ENCODE measurements at regions not wholly inside any gene's neighbourhood (a gene's known extent, or its start where the extent isn't known, plus 50 kb on each side); places are given as distances from the start of the nearest gene placed in this dataset.

DNA sequence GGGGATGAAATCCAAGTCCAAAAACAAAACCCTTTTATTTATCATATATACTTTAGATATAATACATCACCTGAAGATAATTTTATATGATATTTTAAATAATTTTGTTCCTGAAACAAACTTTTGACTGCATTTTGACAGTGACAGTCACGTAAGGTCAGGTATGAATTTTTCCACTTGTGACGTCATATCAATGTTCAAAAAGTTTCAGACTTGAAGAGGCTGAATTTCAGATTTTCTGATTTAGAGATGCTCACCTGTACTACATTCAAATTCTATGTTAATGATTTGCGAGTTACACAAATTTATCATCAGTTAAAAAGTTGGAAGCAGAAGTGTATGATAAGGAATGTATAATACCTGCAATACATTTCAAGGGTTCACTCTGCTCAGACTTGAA lies 136.1 kb upstream of the EPHA6 start:
- Histone ChIP-seq H3K27ac (no peak overlapping the region), H3K4me3 (no peak overlapping the region), H3K36me3 (no peaks in the 10 kb centered on the region), H3K9me3 (no peaks in the 10 kb centered on the region), H3K4me1 (no peaks in the 10 kb centered on the region), H3K27me3 (no peaks in the 10 kb centered on the region)
- DNase-seq (ENCODE audit: low spot score): no peak
- no peak for TF ChIP-seq CTCF (IDR thresholded peaks at IDR 0.05)

DNA sequence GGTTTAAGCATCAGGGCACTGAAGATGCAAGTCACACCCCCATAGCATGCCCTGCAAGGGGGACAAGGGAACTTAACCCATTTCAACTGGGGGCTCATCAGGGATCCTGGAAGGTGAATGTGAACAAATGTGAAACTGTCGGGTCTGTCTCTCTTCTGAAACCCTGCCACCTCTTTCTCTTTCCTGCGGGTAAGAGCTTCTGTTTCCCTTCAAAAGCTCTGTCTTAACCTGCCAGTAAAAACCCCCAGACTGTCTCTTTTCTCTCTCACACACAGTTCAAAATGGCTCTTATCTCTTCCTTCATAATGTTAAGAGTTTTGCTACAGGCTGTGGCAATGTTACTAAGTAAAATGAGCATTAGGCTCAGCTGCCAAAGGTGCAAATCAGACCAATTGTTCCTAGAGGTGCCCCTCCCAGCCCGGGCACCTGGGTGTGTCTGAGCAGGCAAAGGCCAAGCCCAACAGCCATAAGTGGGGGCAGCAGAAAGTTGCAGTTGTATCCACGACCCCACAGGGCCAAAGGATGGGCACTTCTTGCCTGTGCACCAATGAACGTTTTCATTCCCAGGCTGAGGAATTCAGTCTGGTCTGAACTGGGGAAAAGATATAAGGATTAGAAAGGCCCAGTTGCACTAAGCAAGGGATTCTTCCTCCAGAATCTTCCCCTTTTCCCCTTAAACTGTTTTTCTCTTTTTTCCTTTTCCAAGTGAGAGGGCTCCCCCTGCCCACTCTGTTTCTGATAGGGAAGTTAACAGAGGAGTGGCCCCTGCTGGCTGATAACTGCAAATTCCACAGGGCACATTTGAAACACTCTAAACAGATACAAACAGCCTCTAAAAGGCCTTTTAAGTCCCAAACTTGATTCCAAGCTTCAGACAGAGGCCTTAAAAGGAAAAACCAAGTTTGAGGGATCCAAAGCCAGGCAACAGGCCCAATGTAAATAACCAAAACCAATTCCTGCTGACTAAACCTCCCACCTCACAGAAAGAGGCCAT lies 113.8 kb upstream of the EPHA6 start:
- no peaks in the 10 kb centered on the region for H3K27me3 ChIP-seq
- no peaks in the 10 kb centered on the region for H3K4me1 ChIP-seq
- no peak overlapping the region for H3K27ac ChIP-seq
- no peak overlapping the region for H3K4me3 ChIP-seq
- H3K36me3 ChIP-seq: no peaks in the 10 kb centered on the region
- no peaks in the 10 kb centered on the region for H3K9me3 ChIP-seq
- no peak for DNase-seq (ENCODE audit: low spot score)
- TF ChIP-seq CTCF (IDR thresholded peaks at IDR 0.05): no peak

GRCh38 chr3:96705895-96706294 lies 108.5 kb upstream of the EPHA6 start:
- Histone ChIP-seq H3K27ac (no peak overlapping the region), H3K36me3 (no peaks in the 10 kb centered on the region), H3K4me3 (no peak overlapping the region), H3K27me3 (no peaks in the 10 kb centered on the region), H3K9me3 (no peaks in the 10 kb centered on the region), H3K4me1 (no peaks in the 10 kb centered on the region)
- DNase-seq (ENCODE audit: low spot score): no peak
- no peak for TF ChIP-seq CTCF (IDR thresholded peaks at IDR 0.05)

DNA sequence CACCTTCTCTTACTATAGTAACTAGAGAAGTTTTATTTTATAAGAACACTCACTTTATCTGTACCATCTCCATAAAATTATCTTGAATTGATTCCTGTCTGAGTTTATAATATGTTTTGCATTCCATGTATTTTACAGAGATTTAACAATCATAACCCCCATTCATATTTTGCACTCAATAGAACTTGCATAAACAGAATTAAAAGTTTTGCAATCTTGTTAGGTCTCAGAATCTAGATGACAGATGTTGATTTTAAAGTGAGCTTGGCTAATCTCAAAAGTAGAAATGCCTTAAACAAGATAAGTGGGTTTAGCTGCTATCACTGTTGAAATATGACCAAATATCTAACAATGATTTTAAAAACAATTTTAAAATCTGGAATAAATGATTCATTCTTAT lies 107.9 kb upstream of the EPHA6 start:
- TF ChIP-seq CTCF (IDR thresholded peaks at IDR 0.05): no peak
- no peaks in the 10 kb centered on the region for H3K4me1 ChIP-seq
- no peaks in the 10 kb centered on the region for H3K36me3 ChIP-seq
- no peak overlapping the region for H3K27ac ChIP-seq
- no peaks in the 10 kb centered on the region for H3K27me3 ChIP-seq
- H3K9me3 ChIP-seq: no peaks in the 10 kb centered on the region
- DNase-seq (ENCODE audit: low spot score): no peak
- no peak overlapping the region for H3K4me3 ChIP-seq

DNA sequence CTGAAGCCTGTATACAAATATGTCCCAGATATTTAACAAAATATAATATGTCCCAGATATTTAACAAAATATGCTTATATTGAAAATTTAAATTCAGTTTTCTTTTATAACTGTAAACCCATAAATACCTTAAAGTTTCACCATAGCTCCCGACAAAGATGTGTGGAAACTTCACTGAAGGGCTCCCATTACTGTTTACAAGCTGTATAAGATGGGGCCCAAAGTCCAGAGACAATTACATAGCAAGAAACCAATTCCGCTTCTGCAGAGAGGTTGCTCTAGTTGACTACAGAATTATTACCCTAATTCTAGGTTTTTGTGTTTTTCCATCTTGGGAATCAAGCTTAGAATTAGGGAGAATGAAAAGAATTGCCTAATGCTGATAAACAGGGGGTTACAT lies 102.6 kb upstream of the EPHA6 start:
- no peaks in the 10 kb centered on the region for H3K27me3 ChIP-seq
- DNase-seq (ENCODE audit: low spot score): no peak
- no peak overlapping the region for H3K4me3 ChIP-seq
- H3K9me3 ChIP-seq: no peaks in the 10 kb centered on the region
- H3K4me1 ChIP-seq: no peaks in the 10 kb centered on the region
- H3K27ac ChIP-seq: no peak overlapping the region
- no peaks in the 10 kb centered on the region for H3K36me3 ChIP-seq
- TF ChIP-seq CTCF (IDR thresholded peaks at IDR 0.05): no peak

Measured in right atrium auricular region (tissue), 2 donors.